Stromal cell of bone marrow (primary cell): ENCODE measurements at regions not wholly inside any gene's neighbourhood (a gene's known extent, or its start where the extent isn't known, plus 50 kb on each side); places are given as distances from the start of the nearest gene placed in this dataset.

ENCODE experiments used
- DNase-seq: peaks from one replicate; pipeline ENCODE4 v3.0.0-alpha.2; 2012; ENCODE audit warnings: low read depth

DNA sequence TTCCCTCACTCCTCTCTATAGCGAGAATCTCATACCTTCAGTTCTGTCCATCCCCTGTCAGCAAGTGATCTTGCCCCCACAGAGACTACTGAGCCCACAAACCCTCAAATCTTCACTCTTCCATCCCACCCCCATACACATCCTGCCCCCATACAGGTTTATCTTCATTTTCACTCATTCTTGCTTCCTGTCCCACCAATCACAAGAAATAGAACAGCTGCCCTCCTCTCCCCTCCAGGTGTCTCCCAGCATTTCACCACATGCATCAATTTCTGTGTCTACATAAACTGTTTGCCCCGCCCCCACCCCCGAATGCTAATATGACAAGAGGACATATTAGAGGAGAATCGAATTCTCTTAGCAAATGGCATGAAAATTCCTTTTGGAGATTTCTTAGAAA lies 54.9 kb upstream of the CARMIL1 start:
- DNase-seq = no peak

DNA sequence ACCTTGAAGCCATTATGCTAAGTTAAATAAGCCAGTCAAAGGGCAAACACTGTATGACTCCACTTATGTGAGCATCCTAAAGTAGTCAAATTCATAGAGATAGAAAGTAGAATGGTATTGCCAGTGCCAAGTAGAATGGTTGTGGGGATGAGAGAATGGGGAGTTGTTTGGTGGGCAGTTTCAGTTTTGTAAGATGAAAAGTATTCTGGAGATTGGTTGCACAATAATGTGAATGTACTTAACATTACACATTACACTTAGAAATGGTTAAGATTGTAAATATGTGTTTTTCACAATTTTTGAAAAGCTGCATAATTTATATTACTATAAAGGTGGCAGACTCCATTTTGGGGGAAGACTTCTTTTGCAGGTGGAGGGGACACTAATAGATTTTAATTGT lies 51.3 kb upstream of the CARMIL1 start:
- no peak for DNase-seq
